Stomach (tissue), 8 donors: ENCODE measurements at regions not wholly inside any gene's neighbourhood (a gene's known extent, or its start where the extent isn't known, plus 50 kb on each side); places are given as distances from the start of the nearest gene placed in this dataset.
A peak's percentile ranks its signal among the peaks of the same experiment; 100 is the strongest.

Experiments
- DNase-seq, 2 donors: peaks; one replicate each; pipeline versions ENCODE4 v3.0.0 to v3.0.0-alpha.2; 2013 to 2019
- H3K27ac ChIP-seq, 5 donors: fragments of 200-600 bp in 4 of 5; sonication (generic) in 4 of 5; one replicate each; pipeline ENCODE4 v1.5.1; 2013 to 2019; ENCODE audit warnings: mild to moderate bottlenecking in 1 of 5, moderate library complexity in 1 of 5
- H3K27me3 ChIP-seq, 3 donors: fragments of 200-600 bp; sonication (generic); one replicate each; pipeline ENCODE4 v1.5.1; 2017 to 2019; ENCODE audit warnings: mixed run types in 1 of 3
- H3K36me3 ChIP-seq, 4 donors: fragments of 200-600 bp; sonication (generic); 1 replicate in 3 of 4; 2 replicates in 1 of 4; pipeline ENCODE4 v1.5.1; 2016 to 2019
- H3K4me1 ChIP-seq, 4 donors: fragments of 200-600 bp; sonication (generic); one replicate each; pipeline ENCODE4 v1.5.1; 2016 to 2019
- H3K4me3 ChIP-seq, 4 donors: fragments of 200-600 bp; sonication (generic) in 3 of 4; one replicate each; pipeline ENCODE4 v1.5.1; 2016 to 2019; ENCODE audit warnings: mild to moderate bottlenecking in 1 of 4
- H3K9me3 ChIP-seq, 4 donors: fragments of 200-600 bp; sonication (generic); one replicate each; pipeline ENCODE4 v1.5.1; 2016 to 2019
- EP300 ChIP-seq: sonication (generic); formaldehyde crosslinking; IDR thresholded peaks from one replicate; pipeline ENCODE4 v1.6.1; 2017; ENCODE audit warnings: antibody characterized with exemption
- POLR2A ChIP-seq, 4 donors: fragments of 450-650 bp; IDR thresholded peaks; one replicate each; pipeline ENCODE4 v1.6.1; 2016; ENCODE audit warnings: antibody characterized with exemption in 4 of 4, control low read depth in 2 of 4, mild to moderate bottlenecking in 1 of 4, moderate library complexity in 1 of 4
- POLR2AphosphoS5 ChIP-seq, 3 donors: sonication (generic); formaldehyde crosslinking; IDR thresholded peaks; one replicate each; pipeline ENCODE4 v1.6.1; 2016; ENCODE audit warnings: antibody characterized with exemption in 3 of 3
- WGBS, 5 donors: extraction: QIAGEN DNeasy Blood & Tissue Kit in 3 of 5; methylation state at CpG; one replicate each; pipeline versions ENCODE4 v1.1.5 to v1.1.7; 2013 to 2018; 5-methylcytosine and 5-hydroxymethylcytosine counted together
- intact Hi-C: fragments of 100-400 bp; cut with DNase I; formaldehyde crosslinking; loops from one replicate; pipeline ENCODE4 v1.15.1; 2023; ENCODE audit warnings: low total_unique reads
- TF ChIP-seq, protein P1 (sequence below), 7 experiments: fragments of 450-650 bp in 4 of 7; fragments of 200-600 bp in 3 of 7; sonication (generic) in 3 of 7; IDR thresholded peaks; one replicate each; pipeline ENCODE4 v1.5.1; 2016 to 2019; ENCODE audit warnings: antibody characterized with exemption in 7 of 7, control low read depth in 2 of 7, mild to moderate bottlenecking in 1 of 7
- donor health status: healthy with polysubstance abuse.
- donor health status: Bipolar disorder and iron deficiency.
- donor health status: healthy.

DNA sequence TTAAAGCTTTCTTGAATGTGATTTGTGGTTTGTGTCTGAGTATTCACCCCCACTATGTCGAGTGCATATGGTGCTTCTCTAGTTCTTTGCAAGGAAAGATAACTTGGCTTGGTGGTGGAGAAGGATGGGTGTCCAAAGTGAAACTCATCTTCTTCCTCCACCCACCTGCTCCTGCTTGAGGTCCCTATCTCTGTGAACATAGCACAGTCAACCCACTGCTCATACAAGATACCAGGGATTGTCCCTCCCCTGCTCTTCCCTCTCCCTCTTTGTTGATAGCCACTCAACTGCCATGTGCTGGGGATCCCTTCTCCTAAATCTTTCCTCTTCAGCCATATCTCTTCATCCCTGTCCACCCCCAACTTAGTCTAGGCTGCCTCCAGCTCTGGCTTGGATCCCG is 176.5 kb downstream of the ASCL4 start:
- H3K36me3 ChIP-seq: no peaks in the 10 kb centered on the region
- intact Hi-C loops: no loop called here
- H3K9me3 ChIP-seq: peaks cover 0 to 12% (median 0%) of the 10 kb centered on the region in 4 donors
- TF ChIP-seq POLR2A (IDR thresholded peaks at IDR 0.05) (no peak), POLR2AphosphoS5 (IDR thresholded peaks at IDR 0.05) (no peak), EP300 (no peak)
- TF ChIP-seq, protein P1, sequence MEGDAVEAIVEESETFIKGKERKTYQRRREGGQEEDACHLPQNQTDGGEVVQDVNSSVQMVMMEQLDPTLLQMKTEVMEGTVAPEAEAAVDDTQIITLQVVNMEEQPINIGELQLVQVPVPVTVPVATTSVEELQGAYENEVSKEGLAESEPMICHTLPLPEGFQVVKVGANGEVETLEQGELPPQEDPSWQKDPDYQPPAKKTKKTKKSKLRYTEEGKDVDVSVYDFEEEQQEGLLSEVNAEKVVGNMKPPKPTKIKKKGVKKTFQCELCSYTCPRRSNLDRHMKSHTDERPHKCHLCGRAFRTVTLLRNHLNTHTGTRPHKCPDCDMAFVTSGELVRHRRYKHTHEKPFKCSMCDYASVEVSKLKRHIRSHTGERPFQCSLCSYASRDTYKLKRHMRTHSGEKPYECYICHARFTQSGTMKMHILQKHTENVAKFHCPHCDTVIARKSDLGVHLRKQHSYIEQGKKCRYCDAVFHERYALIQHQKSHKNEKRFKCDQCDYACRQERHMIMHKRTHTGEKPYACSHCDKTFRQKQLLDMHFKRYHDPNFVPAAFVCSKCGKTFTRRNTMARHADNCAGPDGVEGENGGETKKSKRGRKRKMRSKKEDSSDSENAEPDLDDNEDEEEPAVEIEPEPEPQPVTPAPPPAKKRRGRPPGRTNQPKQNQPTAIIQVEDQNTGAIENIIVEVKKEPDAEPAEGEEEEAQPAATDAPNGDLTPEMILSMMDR (IDR thresholded peaks at IDR 0.05): no peak
- no peak overlapping the region for H3K27ac ChIP-seq
- no peak overlapping the region for H3K4me3 ChIP-seq
- no peak for DNase-seq
- peaks cover 0 to 21% (median 4%) of the 10 kb centered on the region in 3 donors for H3K27me3 ChIP-seq
- 77 to 89% (median 82%) methylated on average over 2 of the region's 2 CpGs for WGBS, 5 donors
- H3K4me1 ChIP-seq: no peaks in the 10 kb centered on the region

DNA sequence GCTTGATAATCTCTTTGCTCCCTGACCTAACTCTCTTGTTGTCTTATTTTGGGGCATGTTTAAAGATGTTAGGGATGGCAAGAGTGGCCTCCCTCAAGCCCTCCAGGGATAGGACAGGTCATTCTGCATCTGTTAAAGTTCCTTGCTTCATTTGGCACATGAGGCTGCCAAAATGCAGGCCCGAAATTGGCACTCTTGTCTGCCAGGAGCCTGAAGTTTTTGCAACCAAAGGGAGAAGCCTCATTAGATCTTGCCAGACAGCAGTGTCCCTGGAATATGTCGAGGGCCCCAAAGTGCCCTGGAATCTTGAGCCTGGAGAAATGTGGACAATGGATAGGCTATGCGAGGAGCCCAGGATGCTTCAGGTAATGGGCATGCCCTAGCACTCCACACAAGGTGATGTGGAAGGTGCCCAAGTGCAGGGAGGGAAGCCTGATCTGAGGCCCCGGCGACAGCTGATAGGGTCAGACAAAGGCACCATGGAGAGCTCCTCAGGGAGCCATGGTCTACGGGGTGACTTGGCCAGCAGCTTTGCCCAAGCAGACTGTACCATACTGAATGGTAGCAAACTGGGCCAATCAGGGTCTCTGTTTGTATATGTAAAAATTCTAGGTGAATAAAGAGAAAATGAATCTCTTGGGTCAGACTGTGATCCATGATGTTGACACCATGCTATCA is 173.0 kb upstream of the WSCD2 start:
- peak in 1 of 2 donors; percentile 2 for DNase-seq
- H3K27ac ChIP-seq: no peak overlapping the region

DNA sequence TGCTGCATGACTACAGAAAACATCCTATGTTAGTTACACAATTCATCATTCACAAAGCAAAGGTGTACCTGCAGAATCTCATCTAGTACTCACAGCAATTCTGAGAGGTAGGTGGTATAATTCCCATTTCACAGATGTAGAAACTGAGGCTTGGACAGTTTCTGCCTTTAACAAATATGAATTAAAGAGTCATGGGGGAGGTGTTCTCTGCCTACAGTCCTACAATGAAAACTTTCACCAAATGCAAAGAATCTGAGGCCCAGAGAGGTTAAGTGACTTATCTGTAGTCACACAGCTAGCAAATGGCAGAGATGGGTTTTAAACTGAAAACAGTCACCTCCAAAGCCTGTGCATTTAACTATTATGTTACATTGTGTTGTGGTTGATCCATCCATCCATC is 171.6 kb upstream of the WSCD2 start:
- Histone ChIP-seq H3K27ac (no peak overlapping the region), H3K27me3 (peaks cover 0 to 13% (median 4%) of the 10 kb centered on the region in 3 donors), H3K4me1 (no peaks in the 10 kb centered on the region), H3K9me3 (peaks cover 0 to 6% (median 0%) of the 10 kb centered on the region in 4 donors), H3K4me3 (no peak overlapping the region), H3K36me3 (no peaks in the 10 kb centered on the region)
- no peak for DNase-seq
- TF ChIP-seq EP300 (no peak), POLR2A (IDR thresholded peaks at IDR 0.05) (no peak)
- TF ChIP-seq, protein P1 (IDR thresholded peaks at IDR 0.05): no peak
- intact Hi-C loops: no loop called here

More for the DNA sequence above, 173.0 kb upstream of the WSCD2 start:
- peaks cover 0 to 13% (median 4%) of the 10 kb centered on the region in 3 donors for H3K27me3 ChIP-seq
- no peaks in the 10 kb centered on the region for H3K36me3 ChIP-seq
- 49 to 55% (median 51%) methylated on average over 6 of the region's 6 CpGs for WGBS, 5 donors
- H3K4me1 ChIP-seq: no peaks in the 10 kb centered on the region
- H3K4me3 ChIP-seq: no peak overlapping the region
- peaks cover 0 to 12% (median 0%) of the 10 kb centered on the region in 4 donors for H3K9me3 ChIP-seq
- TF ChIP-seq EP300: no peak
- TF ChIP-seq POLR2AphosphoS5 (IDR thresholded peaks at IDR 0.05): no peak
- TF ChIP-seq POLR2A (IDR thresholded peaks at IDR 0.05): no peak
- TF ChIP-seq, protein P1 (IDR thresholded peaks at IDR 0.05): no peak
- intact Hi-C loops: no loop called here

DNA sequence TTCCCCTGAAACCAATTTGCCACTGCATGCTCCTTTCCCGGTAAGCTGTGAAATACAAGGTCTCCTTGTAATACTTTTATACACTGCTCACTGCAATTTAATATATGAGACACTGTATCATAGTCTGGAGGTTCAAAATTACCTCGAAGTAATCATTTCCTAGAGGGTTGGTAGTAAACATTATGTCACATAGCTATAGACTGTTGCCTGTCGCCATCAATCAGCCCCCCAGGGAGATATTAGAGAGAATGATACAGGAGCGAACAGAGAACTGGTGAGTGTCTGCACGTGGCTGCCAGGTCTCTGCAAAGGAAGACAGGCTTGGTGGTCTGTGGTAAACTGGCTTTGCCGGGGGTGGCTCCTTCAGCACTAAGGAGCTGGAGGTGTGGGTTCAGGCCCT is 165.5 kb upstream of the WSCD2 start:
- Histone ChIP-seq H3K36me3 (no peaks in the 10 kb centered on the region), H3K9me3 (no peaks in the 10 kb centered on the region), H3K4me1 (no peaks in the 10 kb centered on the region), H3K27ac (no peak overlapping the region), H3K4me3 (no peak overlapping the region), H3K27me3 (peaks cover 0 to 16% (median 0%) of the 10 kb centered on the region in 3 donors)
- 53 to 73% (median 68%) methylated on average over 6 of the region's 6 CpGs for WGBS, 5 donors
- DNase-seq: no peak
- no peak for TF ChIP-seq EP300
- TF ChIP-seq, protein P1 (IDR thresholded peaks at IDR 0.05): no peak
- no peak for TF ChIP-seq POLR2A (IDR thresholded peaks at IDR 0.05)
- no peak for TF ChIP-seq POLR2AphosphoS5 (IDR thresholded peaks at IDR 0.05)
- intact Hi-C loops: no loop called here
